Stimulated activated CD4-positive, alpha-beta T cell treated with anti-CD3 and anti-CD28 coated beads, Interleukin-12 subunit alpha, Interleukin-12 subunit beta, amount 100 ng/mL, for 24 hours (primary cell): ENCODE measurements at regions not wholly inside any gene's neighbourhood (a gene's known extent, or its start where the extent isn't known, plus 50 kb on each side); places are given as distances from the start of the nearest gene placed in this dataset.

ENCODE experiments used
- DNase-seq, 2 experiments: peaks; one replicate each; pipeline ENCODE4 v3.0.0-alpha.2; 2020; ENCODE audit warnings: low read depth in 2 of 2

DNA sequence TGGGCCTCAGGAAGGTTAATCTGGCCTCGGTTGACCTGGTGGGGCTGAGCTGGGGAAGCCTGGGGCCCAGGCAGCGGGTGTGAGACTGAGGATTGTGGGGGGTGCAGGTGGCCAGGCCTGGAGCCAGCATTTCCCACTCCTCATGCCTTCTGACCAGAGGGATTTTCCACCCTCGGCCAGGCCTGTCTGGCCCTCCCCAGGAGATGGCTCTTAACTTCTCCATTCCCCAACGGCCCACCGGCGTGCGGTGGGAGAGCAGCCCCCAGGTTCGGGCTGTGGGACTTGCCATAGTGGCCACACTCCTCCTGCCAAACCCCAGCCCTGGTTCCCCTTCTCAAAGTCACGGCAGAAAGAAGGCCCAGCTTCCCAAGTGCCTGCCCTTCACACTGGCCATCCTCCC, 126.5 kb upstream of the RUNX3 start:
- DNase-seq, result no peak

DNA sequence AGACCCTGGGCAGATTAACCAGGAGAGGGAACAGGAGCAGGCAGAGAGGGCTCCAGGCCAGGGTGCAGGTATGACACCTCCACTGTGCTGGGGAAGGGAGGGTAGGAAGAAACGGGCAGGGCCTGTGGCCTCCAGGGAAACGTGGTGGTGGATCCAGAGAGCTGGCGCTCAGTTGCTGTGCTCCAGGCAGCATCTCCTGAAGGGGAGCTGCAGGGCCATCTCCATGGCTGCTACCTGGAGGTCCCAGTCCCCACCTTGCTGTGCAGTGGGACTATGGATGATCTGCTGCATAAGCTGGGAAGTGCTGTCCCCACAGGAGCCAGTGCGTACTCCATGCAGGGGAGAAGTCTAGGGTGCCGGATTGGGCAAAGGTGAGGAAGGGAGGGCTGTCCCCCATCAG, 125.9 kb upstream of the RUNX3 start:
- DNase-seq, result no peak

GRCh38 chr1:25055324-25055780, 125.3 kb upstream of the RUNX3 start:
- DNase-seq, result no peak

- DNase-seq, result no peak
Observed at GRCh38 chr1:25054526-25055323, 124.6 kb upstream of the RUNX3 start.

GRCh38 chr1:25053576-25054250, 123.6 kb upstream of the RUNX3 start:
- DNase-seq, result no peak

- DNase-seq, result no peak
Observed at GRCh38 chr1:25051906-25052305, 121.8 kb upstream of the RUNX3 start.

DNA sequence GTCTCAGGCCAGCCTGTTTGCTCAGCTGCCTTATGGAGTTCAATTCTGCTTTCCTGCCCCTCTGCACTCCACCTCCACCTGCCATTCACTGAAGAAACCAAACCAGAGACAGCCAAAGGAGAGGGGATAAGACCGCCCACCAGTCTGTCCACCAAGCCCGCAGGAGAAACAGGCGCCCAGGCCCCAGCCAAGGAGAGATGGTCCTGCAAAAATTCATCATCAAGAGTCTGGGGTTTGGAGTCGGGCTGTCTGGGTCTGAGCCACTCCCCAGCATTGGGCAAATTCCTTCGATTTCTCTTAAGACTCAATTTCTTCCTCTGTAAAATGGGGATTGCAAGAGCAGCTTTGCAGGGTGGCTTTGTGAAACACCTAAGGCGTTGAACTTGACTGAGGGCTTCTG, 121.4 kb upstream of the RUNX3 start:
- DNase-seq, result no peak

DNA sequence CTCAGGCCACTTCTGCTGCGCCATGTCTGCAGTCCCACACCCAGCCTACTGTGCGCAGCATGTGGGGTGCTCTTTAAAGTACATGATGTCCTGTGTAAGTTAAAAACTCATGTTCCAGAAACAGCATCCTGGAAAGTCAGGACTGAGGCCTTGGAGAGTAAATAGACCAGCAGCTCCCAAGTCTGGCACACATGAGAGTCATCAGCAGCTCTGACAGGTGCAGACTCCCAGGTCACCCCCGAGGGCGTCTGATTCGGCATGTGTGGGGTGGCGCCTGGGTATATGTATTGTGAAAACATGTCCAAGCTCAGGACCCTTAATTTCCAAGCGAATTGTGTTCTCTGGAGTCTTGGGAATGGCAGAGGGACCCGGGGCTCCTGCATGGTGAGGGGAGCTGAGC, 120.1 kb upstream of the RUNX3 start:
- no peak for DNase-seq

GRCh38 chr1:25049190-25049589, 119.1 kb upstream of the RUNX3 start:
- DNase-seq, result no peak

DNA sequence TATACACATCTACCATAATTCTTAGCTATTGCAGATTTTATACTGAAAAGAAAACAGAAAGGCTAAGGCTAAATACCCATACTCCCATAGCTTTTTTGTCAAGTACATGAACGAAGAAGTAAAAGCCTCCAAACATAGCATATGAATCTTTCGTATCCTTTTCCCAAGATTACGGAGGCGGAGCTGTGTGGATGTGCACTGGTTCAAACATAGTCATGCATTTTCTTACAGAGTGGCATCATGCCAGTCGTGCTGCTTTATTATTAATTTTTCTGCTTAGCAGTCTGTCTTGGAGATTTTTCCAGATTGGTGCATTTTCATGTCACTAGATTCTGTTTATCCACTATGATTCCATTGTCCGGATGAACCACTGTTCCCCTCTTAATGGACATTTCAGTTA, 118.7 kb upstream of the RUNX3 start:
- DNase-seq, result no peak

DNA sequence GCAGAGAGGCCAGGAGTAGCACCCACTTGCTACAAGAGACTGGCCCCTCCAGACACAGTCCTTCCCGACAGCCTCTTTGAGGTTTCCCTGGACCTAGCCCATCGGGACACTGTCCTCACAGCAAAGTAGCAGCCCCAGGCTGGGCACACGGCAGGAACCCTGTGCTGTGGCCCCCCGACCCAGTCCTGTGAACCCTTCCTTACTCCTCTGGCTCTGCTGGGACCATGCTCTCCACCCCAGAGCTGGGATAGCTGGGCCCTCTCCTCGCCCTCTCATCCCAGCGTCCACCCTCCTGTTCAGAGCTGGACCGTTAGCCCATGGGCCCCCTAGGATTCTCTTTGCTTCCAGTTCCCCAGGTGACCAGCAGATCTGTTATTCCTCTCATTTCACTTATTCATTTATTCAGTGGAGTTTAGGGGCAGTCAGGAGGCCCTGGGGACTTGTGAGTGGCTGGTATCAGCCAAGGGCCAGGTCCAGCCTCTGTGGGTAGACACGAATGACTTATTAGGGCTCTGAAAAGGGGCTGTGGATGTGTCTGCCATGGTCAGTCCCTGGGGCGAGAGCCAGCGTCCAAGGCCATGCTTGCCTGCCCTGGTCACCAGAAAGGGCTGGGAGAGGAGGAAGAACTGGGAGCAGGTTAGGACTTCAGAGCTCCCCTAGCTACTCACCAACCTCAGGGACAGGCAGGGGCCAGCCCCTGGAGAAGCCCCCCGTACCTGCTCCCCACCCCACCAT, 117.6 kb upstream of the RUNX3 start:
- DNase-seq, result no peak

DNA sequence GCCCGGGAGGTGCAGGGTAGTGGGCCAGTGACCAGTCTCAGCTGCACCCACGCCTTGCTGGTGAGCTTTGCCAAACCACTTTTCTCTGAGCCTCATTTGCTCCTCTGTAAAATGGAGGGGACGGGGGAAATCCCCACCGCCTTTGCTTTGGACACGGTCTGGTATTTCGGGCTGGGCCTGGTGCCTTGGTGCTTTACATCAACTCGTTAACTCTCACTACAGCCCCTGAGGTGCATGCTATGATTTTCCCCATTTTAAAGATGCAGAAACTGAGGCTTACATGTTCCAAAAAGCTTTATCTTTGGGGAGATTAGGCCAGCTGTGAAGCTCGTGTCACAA, 116.1 kb upstream of the RUNX3 start:
- DNase-seq, result no peak

DNA sequence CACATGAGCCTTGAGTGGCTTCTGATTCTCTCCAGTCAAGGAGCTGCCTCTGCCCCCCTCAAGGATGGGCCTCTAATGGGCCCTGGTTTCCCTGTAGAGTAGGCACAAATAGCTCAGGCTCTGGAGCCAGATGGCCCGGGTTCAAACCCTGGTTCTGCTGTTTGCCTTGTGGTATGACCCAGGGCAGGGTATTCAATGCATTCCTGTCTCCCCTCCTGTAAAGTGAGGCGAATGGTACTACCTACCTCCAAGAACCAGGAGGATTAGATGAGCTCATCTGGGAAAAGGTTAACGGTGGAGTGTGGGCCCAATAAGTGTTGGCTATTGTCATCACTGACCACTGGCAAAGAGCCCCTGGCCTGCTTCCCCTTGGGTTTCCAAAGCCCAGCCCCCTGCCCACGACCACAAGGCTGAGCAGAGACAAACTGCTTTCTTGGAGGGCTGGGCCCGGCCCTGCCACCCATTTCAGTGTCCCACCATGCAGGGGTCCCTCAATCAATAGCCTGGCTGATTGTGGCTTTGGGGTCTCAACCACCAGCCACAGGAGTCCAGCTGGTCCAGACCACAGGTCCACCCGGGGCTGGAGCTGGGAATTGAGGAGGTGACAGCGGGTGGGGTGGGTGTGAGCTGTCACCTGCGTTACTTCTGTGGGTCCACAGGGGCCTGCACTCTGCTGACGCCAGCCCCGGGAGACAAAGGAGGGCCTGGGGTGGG, 115.6 kb upstream of the RUNX3 start:
- DNase-seq, result no peak

- DNase-seq, result no peak
Observed at GRCh38 chr1:25043228-25043580, 113.1 kb upstream of the RUNX3 start.

GRCh38 chr1:25042331-25043227, 112.5 kb upstream of the RUNX3 start:
- DNase-seq, result no peak

GRCh38 chr1:25041916-25042315, 111.8 kb upstream of the RUNX3 start:
- no peak for DNase-seq

DNA sequence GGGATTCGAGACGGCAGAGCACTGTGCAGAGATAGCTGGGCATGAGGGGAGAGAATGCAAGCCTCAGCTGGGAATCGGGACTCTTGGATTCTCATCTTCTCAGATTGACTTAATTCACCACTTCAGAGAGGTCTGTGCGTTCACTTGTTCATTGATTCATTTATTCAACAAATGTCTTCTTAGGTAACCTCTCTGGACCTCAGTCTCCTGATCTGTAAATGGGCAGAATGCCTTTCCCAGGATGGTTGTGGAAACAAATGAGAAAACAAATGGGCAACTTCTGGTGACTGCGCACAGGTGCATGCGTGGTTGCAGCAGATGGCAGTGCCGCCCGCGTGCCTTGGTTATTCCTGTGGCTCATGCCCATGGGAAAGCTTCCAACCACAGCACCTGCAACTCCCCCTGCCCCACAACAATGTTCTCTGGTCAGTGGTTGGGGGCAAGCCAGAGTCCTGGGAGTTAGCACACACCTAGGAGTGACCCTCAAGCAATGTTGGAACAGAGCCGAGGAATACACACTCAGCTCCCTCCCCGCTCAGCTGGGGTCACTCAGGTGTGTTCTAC, 110.1 kb upstream of the RUNX3 start:
- DNase-seq, result no peak

DNA sequence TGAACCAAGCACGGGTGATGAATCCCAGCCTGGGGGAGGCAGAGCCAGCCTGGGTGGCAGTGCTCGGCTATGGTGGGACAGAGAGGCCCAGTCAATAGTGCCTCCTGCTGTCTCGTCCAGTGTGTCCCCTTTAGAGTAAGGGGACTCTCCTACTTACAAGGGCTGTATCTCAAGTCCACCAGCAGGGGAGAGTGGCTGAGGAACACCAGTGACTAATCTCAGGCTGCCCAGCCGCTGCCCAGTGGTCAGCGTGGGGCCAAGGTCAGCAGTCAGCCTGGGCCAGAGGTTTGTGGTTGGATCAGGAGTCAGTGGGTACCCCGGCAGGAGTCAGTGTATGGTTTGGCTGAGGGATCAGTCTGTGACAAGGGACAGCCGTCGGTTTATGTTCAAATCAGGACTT, 109.2 kb upstream of the RUNX3 start:
- DNase-seq, result no peak

- no peak for DNase-seq
Observed at GRCh38 chr1:25038699-25039098, 108.6 kb upstream of the RUNX3 start.

DNA sequence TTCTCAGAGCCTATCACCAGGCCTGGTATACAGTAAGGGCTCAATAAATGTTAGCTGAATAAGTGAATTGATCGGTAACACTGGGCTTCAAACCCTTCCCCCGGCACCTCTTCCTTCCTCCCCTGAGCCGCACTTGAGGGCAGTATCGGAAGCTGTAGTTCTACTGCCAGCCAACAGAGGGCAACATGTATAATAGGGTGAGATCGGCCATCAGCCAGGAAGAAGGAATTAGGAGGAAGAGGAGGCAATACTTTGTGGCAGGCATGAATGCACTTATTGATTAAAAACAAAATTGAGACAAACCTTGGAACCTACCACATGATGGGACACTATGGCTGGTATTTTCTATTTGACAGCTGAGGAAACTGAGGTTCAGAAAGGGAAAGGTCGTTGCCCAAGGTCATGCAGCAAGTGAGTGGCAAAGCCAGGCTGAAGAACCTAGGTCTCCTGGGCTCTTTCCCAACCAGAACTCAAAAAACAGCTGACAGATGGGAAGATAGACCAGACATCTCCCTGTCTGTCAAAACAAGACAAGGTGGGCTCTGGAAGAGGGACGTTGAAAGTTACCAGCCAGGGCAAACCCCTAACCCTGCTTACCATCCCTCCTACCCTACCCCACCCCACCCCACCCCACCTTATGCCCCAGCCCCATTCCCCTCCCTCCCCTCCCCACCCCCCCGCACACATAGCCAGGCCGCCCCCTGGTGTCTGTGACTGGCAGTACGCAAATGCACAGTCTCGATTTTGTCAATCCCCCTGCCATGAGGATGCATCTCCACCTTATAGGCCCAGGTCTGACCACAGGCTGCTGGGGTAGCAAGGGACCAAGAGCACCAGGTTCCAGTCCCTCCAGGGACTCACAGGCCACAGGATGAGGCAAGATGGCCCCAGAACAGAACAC, 107.3 kb upstream of the RUNX3 start:
- peak in 1 of 2 experiments; percentile 63 for DNase-seq
